Bronchial epithelial cell (primary cell): ENCODE measurements at regions not wholly inside any gene's neighbourhood (a gene's known extent, or its start where the extent isn't known, plus 50 kb on each side); places are given as distances from the start of the nearest gene placed in this dataset.

ENCODE experiments used
- DNase-seq: peaks from one replicate; pipeline ENCODE4 v3.0.0-alpha.2; 2010; ENCODE audit warnings: low read depth
- FAIRE-seq: peaks from 2 replicates; lab custom pipeline; 2011; peaks lifted over from hg19 to GRCh38; lab: Jason Lieb, UNC
- H3K27me3 ChIP-seq: 2 replicates; pipeline ENCODE4 v1.5.1; 2011; ENCODE audit warnings: low read length; ENCODE audit not compliant: control insufficient read depth, insufficient read depth
- H3K36me3 ChIP-seq: 2 replicates; pipeline ENCODE4 v1.5.1; 2011; ENCODE audit warnings: low read length; ENCODE audit not compliant: control insufficient read depth, insufficient read depth
- H3K4me3 ChIP-seq: 2 replicates; pipeline ENCODE4 v1.5.1; 2011; ENCODE audit warnings: mild to moderate bottlenecking, low read depth, low read length, control low read depth
- CTCF ChIP-seq: IDR thresholded peaks from 2 replicates; pipeline ENCODE4 v1.5.1; 2011; ENCODE audit warnings: mild to moderate bottlenecking, moderate library complexity, low read length, control low read depth, inconsistent platforms; ENCODE audit not compliant: insufficient read depth, severe bottlenecking

GRCh38 chr7:41217306-41217705, 485.6 kb downstream of the INHBA start:
- no peaks in the 10 kb centered on the region for H3K36me3 ChIP-seq
- H3K4me3 ChIP-seq = no peak overlapping the region
- FAIRE-seq (no peak), DNase-seq (peak; percentile 38)
- no peaks in the 10 kb centered on the region for H3K27me3 ChIP-seq
- no peak for TF ChIP-seq CTCF

GRCh38 chr7:41207141-41207540, 495.7 kb downstream of the INHBA start:
- Histone ChIP-seq H3K36me3 (no peaks in the 10 kb centered on the region), H3K27me3 (no peaks in the 10 kb centered on the region), H3K4me3 (no peak overlapping the region)
- no peak for TF ChIP-seq CTCF
- no peak for FAIRE-seq
- no peak for DNase-seq

- FAIRE-seq = no peak
- DNase-seq = no peak
- no peak overlapping the region for H3K4me3 ChIP-seq
- H3K27me3 ChIP-seq = no peaks in the 10 kb centered on the region
- TF ChIP-seq CTCF = no peak
- H3K36me3 ChIP-seq = no peaks in the 10 kb centered on the region
These were observed 496.6 kb downstream of the INHBA start for GRCh38 chr7:41206267-41206666.

- no peak for FAIRE-seq
- DNase-seq = no peak
- no peaks in the 10 kb centered on the region for H3K36me3 ChIP-seq
- no peak for TF ChIP-seq CTCF
- H3K4me3 ChIP-seq = no peak overlapping the region
- H3K27me3 ChIP-seq = no peaks in the 10 kb centered on the region
These were observed 497.3 kb downstream of the INHBA start for GRCh38 chr7:41205600-41205999.

GRCh38 chr7:41203542-41203941, 499.3 kb downstream of the INHBA start:
- TF ChIP-seq CTCF = no peak
- Histone ChIP-seq H3K36me3 (no peaks in the 10 kb centered on the region), H3K4me3 (no peak overlapping the region), H3K27me3 (no peaks in the 10 kb centered on the region)
- peak; percentile 42 for DNase-seq
- no peak for FAIRE-seq

GRCh38 chr7:41201021-41201420, 501.9 kb downstream of the INHBA start:
- H3K36me3 ChIP-seq = no peaks in the 10 kb centered on the region
- no peak overlapping the region for H3K4me3 ChIP-seq
- H3K27me3 ChIP-seq = no peaks in the 10 kb centered on the region
- no peak for TF ChIP-seq CTCF
- DNase-seq = no peak
- no peak for FAIRE-seq
